ENCODE measurements at regions not wholly inside any gene's neighbourhood (a gene's known extent, or its start where the extent isn't known, plus 50 kb on each side); places are given as distances from the start of the nearest gene placed in this dataset.
A peak's percentile ranks its signal among the peaks of the same experiment; 100 is the strongest.
"Not testable (repeated sequence)": the region's sequence is repeated elsewhere in the genome, so short reads cannot be mapped to it uniquely, and the experiment has no call there.

DNA sequence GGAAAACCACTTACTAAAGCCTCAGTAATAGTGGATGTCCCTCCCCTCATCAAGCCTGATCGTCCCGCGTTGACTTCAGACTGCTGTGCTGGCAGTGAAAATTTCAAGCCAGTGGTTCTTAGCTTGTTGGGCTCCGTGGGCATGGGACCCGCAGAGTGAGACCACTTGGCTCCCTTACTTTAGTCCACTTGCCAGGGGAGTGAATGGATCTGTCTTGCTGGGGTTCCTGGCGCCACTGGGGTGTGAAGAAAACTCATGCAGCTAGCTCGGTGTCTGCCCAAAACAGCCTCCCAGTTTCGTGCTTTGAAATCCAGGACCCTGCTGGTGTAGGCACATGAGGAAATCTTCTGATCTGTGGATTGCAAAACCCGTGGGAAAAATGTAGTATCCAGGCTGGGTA is 480.0 kb upstream of the IZUMO3 start:
- DNase-seq = no peak

- no peak for DNase-seq
Observed at GRCh38 chr9:25025156-25025555, 479.5 kb upstream of the IZUMO3 start.

- no peak for DNase-seq
Observed at GRCh38 chr9:25017779-25018178, 472.1 kb upstream of the IZUMO3 start.

- DNase-seq = no peak
Observed at GRCh38 chr9:25010027-25010662, 464.4 kb upstream of the IZUMO3 start.

GRCh38 chr9:25003686-25004085 is 458.0 kb upstream of the IZUMO3 start:
- DNase-seq = no peak

GRCh38 chr9:24986331-24986730 is 440.6 kb upstream of the IZUMO3 start:
- no peak for DNase-seq

GRCh38 chr9:24970780-24971179 is 425.1 kb upstream of the IZUMO3 start:
- not testable (repeated sequence) for DNase-seq

- no peak for DNase-seq
Observed at GRCh38 chr9:24961762-24962161, 416.1 kb upstream of the IZUMO3 start.

- DNase-seq = no peak
Observed at GRCh38 chr9:24953070-24953469, 407.4 kb upstream of the IZUMO3 start.

DNA sequence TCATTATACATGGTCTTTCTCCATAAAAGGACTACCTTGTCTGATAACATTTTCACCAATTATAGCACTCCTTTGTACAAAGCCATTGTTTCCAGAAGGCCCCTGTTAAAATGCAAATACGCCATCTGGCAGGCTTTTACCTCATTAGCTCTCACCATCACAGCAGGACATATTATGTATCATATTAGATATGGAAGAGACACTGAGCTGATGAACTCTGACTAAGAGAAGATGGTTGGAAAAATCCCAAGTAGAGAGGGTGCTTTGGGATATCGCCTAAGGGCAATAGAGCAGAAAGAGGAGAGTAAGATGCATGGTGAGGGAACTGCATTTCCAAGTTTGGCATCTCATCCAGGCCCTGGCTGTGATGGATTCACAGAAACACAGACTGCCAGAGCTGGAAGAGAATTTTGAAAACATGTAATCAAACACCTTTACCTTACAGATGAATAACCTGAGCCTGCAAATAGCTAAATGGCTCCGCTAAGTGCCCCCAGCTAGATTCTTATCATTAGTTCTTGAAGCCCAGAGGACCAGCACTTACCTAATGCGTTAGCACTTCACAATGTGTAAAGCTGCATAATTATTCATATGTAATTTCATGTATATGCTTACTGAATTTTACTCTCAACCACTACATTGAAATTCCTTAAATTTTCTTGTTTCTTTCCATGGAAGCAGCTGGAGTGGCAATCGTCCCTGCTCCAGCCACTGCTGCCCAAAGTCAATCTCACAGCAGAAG is 393.6 kb upstream of the IZUMO3 start:
- DNase-seq = peak; percentile 51

DNA sequence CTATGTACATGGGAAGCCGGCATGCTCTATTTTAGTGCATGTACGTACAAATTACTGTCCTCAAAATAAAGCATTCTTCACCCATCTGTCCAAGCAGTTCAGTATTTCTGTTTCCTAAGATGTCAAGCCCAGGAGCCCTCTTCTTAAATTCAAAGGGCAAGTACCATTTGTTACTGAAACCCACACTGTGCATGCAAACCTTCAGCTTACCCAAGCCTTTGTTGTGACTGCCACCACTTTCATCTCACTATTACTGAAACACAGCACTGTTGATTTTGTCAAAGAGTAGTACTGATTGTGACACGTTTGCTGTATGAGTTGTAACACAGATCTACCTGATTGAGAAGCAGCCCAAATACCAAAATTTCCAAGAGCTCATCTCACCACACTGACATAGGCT is 390.4 kb upstream of the IZUMO3 start:
- no peak for DNase-seq

- no peak for DNase-seq
Observed at GRCh38 chr9:24932785-24933184, 387.1 kb upstream of the IZUMO3 start.

DNA sequence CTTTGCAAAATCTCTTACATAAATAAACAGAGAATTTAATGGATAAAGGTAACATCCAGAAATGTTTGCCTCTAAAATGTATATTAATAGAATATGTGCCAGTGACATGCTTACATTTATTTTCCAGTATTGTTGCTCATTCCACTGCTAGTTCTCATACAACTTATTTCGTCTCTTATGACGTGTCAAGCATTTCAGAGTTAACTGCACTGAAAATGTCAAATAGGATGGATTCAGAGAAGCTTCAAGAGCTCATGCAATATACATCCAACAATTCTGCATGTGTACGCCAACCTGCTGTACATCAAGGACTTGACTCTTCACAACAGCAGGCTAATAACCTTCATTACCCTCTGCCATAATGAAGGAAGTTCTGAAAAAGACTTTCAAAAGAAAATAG is 386.2 kb upstream of the IZUMO3 start:
- no peak for DNase-seq

- DNase-seq = no peak
Observed at GRCh38 chr9:24912767-24913166, 367.1 kb upstream of the IZUMO3 start.

DNA sequence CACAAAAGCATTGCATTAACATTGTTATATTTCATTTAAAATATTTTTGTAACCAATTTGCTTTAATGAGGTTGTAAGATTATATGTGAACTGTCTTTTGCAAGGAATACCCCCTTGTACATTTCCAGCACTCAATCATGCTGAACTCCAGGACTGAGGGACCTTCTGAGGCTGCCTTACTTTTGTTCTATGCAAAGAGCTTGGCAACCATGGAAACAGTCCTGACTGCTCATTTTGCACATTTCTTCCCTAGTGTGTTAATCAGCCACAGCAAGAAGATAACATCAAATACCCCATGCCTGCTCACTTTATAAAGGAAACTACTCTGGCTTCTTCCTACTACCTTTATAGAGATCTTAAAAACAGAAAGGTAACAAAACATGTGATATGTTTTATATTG is 355.6 kb upstream of the IZUMO3 start:
- DNase-seq = no peak

DNA sequence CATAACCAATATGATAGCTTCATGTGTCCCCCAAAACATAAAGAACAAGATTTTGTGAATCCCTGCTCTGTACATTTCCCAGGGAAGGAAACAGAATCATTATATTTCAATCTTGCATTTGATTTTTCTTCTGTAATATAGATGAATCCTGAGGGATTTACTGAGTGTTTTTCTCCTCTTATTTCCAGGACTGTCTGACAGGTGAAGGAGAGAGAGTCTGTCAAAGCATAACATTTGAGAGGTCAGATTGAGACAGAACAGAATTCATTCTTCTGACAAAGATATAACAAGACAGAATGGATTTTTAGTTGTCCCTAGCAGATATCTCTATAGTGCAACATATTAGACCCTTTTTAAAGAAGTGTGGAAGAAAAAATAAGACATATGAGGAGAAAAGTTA is 354.5 kb upstream of the IZUMO3 start:
- no peak for DNase-seq

DNA sequence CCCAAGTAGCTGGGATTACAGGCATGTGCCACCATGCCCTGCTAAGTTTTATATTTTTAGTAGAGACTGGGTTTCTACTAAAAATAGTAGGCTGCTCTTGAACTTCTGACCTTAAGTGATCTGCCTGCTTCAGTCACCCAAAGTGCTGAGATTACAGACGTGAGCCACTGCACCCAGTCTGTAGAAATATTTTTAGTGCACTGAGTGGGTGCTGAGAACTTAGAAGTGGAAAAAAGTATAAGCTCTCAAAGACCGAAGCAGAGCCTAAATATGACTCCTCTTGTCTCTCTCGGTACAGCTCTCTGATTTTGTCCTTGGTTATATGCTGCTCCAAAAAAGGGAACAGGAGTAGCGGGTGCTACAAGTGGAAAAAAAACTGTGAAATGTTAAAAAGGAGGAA is 353.8 kb upstream of the IZUMO3 start:
- DNase-seq = no peak

- no peak for DNase-seq
Observed at GRCh38 chr9:24897826-24898225, 352.1 kb upstream of the IZUMO3 start.

GRCh38 chr9:24881361-24881760 is 335.7 kb upstream of the IZUMO3 start:
- no peak for DNase-seq

- no peak for DNase-seq
Observed at GRCh38 chr9:24879591-24879990, 333.9 kb upstream of the IZUMO3 start.

- DNase-seq = not testable (repeated sequence)
Observed at GRCh38 chr9:24856601-24857000, 310.9 kb upstream of the IZUMO3 start.

GRCh38 chr9:24846248-24846912 is 300.7 kb upstream of the IZUMO3 start:
- no peak for DNase-seq

- DNase-seq = no peak
Observed at GRCh38 chr9:24844217-24844616, 298.5 kb upstream of the IZUMO3 start.

GRCh38 chr9:24841993-24842392 is 296.3 kb upstream of the IZUMO3 start:
- DNase-seq = no peak
